HepG2 (cell line): ENCODE measurements at regions not wholly inside any gene's neighbourhood (a gene's known extent, or its start where the extent isn't known, plus 50 kb on each side); places are given as distances from the start of the nearest gene placed in this dataset.

ENCODE experiments used
- ATAC-seq: fragments of 200-7000 bp; cut with Tn5 transposase; 3 replicates; pipeline ENCODE4 v1.9.1; 2020; ENCODE audit warnings: mild to moderate bottlenecking, moderate library complexity
- BruUV-seq: library from RNA; stranded (reverse); fragments of 400-500 nt; replicated peaks from 2 replicates; lab custom pipeline; 2021; lab: Mats Ljungman, UMichigan
- CTCF ChIA-PET: fragments of 300-600 bp; formaldehyde crosslinking; extraction: SDS; loops from one replicate; lab custom pipeline; 2021; ENCODE audit warnings: low total read pairs, inconsistent platforms, low intra/inter-chr PET ratio; lab: Yijun Ruan, JAX
- POLR2A ChIA-PET: fragments of 350-600 bp; sonication (Branson Sonifier 250); formaldehyde crosslinking; loops from one replicate; lab custom pipeline; 2020; ENCODE audit warnings: antibody characterized with exemption, inconsistent platforms; lab: Yijun Ruan, JAX
- DNase-seq: peaks from one replicate; pipeline ENCODE4 v3.0.0-alpha.2; 2015; ENCODE audit warnings: low spot score
- FAIRE-seq: peaks from 3 replicates; lab custom pipeline; 2011; peaks lifted over from hg19 to GRCh38; lab: Jason Lieb, UNC
- H2AFZ ChIP-seq: one replicate; pipeline ENCODE4 v1.6.1; 2011; ENCODE audit warnings: low read length, inconsistent platforms
- H3K27ac ChIP-seq: fragments of 300-600 bp; 3 replicates; pipeline ENCODE4 v1.8.0; 2011; ENCODE audit warnings: mixed run types, mild to moderate bottlenecking, mixed read lengths, low read length, inconsistent platforms; ENCODE audit not compliant: insufficient read depth; ENCODE audit errors: extremely low read length
- H3K27me3 ChIP-seq, 2 experiments: fragments of 200-600 bp in 1 of 2; 2 replicates in 1 of 2; 3 replicates in 1 of 2; pipeline versions ENCODE4 v1.6.0 to v1.8.0; 2011; ENCODE audit warnings: low read length in 2 of 2, mild to moderate bottlenecking in 2 of 2, moderate library complexity in 2 of 2, inconsistent platforms in 1 of 2; ENCODE audit not compliant: insufficient read depth in 2 of 2, control insufficient read depth in 1 of 2
- H3K36me3 ChIP-seq, 2 experiments: fragments of 200-600 bp in 1 of 2; replicated peaks in 1 of 2; 2 replicates in 1 of 2; 3 replicates in 1 of 2; pipeline versions ENCODE4 v1.5.1 to v1.8.0; 2011; ENCODE audit warnings: low read length in 2 of 2, inconsistent platforms in 1 of 2; ENCODE audit not compliant: insufficient read depth in 2 of 2, control insufficient read depth in 1 of 2
- H3K4me1 ChIP-seq: 2 replicates; pipeline ENCODE4 v1.5.1; 2012; ENCODE audit warnings: low read length, inconsistent platforms; ENCODE audit not compliant: insufficient read depth
- H3K4me2 ChIP-seq: 2 replicates; pipeline ENCODE4 v1.6.0; 2011; ENCODE audit warnings: low read depth, low read length, inconsistent platforms
- H3K4me3 ChIP-seq, 3 experiments: fragments of 200-600 bp in 1 of 3; sonication (generic), shearing (Covaris generic) in 1 of 3; replicated peaks in 1 of 3; 2 replicates each; pipeline ENCODE4 v1.5.1; 2011 to 2016; ENCODE audit warnings: low read length in 3 of 3, inconsistent platforms in 2 of 3, low read depth in 2 of 3, mild to moderate bottlenecking in 2 of 3, control low read depth in 1 of 3, mixed read lengths in 1 of 3; ENCODE audit not compliant: insufficient read depth in 1 of 3
- H3K79me2 ChIP-seq: one replicate; pipeline ENCODE4 v1.6.1; 2011; ENCODE audit warnings: low read length, inconsistent platforms; ENCODE audit not compliant: insufficient read depth
- H3K9ac ChIP-seq: 2 replicates; pipeline ENCODE4 v1.6.0; 2011; ENCODE audit warnings: mild to moderate bottlenecking, low read depth, low read length, inconsistent platforms; ENCODE audit not compliant: insufficient read depth
- H3K9me3 ChIP-seq: 2 replicates; pipeline ENCODE4 v1.5.1; 2012; ENCODE audit warnings: mild to moderate bottlenecking, low read length
- H4K20me1 ChIP-seq: 2 replicates; pipeline ENCODE4 v1.6.0; 2011; ENCODE audit warnings: inconsistent platforms, mild to moderate bottlenecking, low read length, moderate library complexity; ENCODE audit not compliant: insufficient read depth
- CCAR2 ChIP-seq: fragments of 200-400 bp; formaldehyde crosslinking; optimal IDR thresholded peaks from 2 replicates; pipeline ENCODE3; 2018; ENCODE audit warnings: low read depth, mild to moderate bottlenecking, low read length, moderate library complexity
- DZIP1 ChIP-seq: sonication (generic); formaldehyde crosslinking; IDR thresholded peaks from 2 replicates; pipeline ENCODE4 v1.5.0; 2020; ENCODE audit warnings: mild to moderate bottlenecking, missing genetic modification reagents
- FOXA1 ChIP-seq, 2 experiments: fragments of 450-650 bp in 1 of 2; sonication (generic) in 1 of 2; formaldehyde crosslinking in 1 of 2; IDR thresholded peaks; 2 replicates each; pipeline versions ENCODE4 v1.4.0 to v1.6.1; 2016 to 2020; ENCODE audit warnings: missing genetic modification reagents in 1 of 2
- HDAC6 ChIP-seq: fragments of 200-600 bp; sonication (generic); IDR thresholded peaks from 2 replicates; pipeline ENCODE4 v1.7.0; 2017; ENCODE audit warnings: mild to moderate bottlenecking, antibody characterized with exemption, low read length, low read depth
- MLXIP ChIP-seq: sonication (generic); formaldehyde crosslinking; IDR thresholded peaks from 2 replicates; pipeline ENCODE4 v1.9.0; 2021; ENCODE audit warnings: missing genetic modification reagents, borderline replicate concordance
- ZNF281 ChIP-seq: sonication (generic); formaldehyde crosslinking; IDR thresholded peaks from 2 replicates; pipeline ENCODE4 v1.4.0; 2020; ENCODE audit warnings: missing genetic modification reagents, borderline replicate concordance
- ZNF550 ChIP-seq: sonication (generic); formaldehyde crosslinking; IDR thresholded peaks from 2 replicates; pipeline ENCODE4 v1.4.0; 2020; ENCODE audit warnings: mild to moderate bottlenecking, missing genetic modification reagents, borderline replicate concordance
- ZNF563 ChIP-seq: sonication (generic); formaldehyde crosslinking; IDR thresholded peaks from 2 replicates; pipeline ENCODE4 v1.8.0; 2022; ENCODE audit warnings: mild to moderate bottlenecking, moderate library complexity, missing genetic modification reagents
- ZNF704 ChIP-seq: sonication (generic); formaldehyde crosslinking; IDR thresholded peaks from 2 replicates; pipeline ENCODE4 v1.8.1; 2023; ENCODE audit warnings: mild to moderate bottlenecking, inconsistent platforms, moderate library complexity, missing genetic modification reagents, borderline replicate concordance
- ZNF770 ChIP-seq: sonication (generic); formaldehyde crosslinking; IDR thresholded peaks from 2 replicates; pipeline ENCODE4 v1.5.0; 2020; ENCODE audit warnings: mild to moderate bottlenecking, missing genetic modification reagents
- WGBS: methylation state at CpG from one replicate; pipeline ENCODE4 v1.1.6; 2017; ENCODE audit warnings: low lambda C conversion rate; 5-methylcytosine and 5-hydroxymethylcytosine counted together
- in situ Hi-C: cut with HindIII; loops from 2 replicates; pipeline ENCODE4 v1.10.0; 2017; ENCODE audit warnings: low pct_unique_long_range_greater_than_20kb; ENCODE audit not compliant: extremely low pct_ligation_motif_present
- intact Hi-C: fragments of 100-400 bp; cut with micrococcal nuclease; formaldehyde crosslinking; loops from one replicate; pipeline ENCODE4 v1.10.0; 2022; ENCODE audit not compliant: unreplicated experiment

- CTCF ChIA-PET: no interaction called here
- in situ Hi-C loops: no loop called here
- POLR2A ChIA-PET: no interaction called here
- H3K4me1 ChIP-seq: 0 out of 2 replicates have a peak, but pooled peaks cover 1% of the 10 kb centered on the region
- H4K20me1 ChIP-seq: no peaks in the 10 kb centered on the region
- H3K9ac ChIP-seq: no peak overlapping the region
- no TSS peak for BruUV-seq
- no peak overlapping the region for H3K4me2 ChIP-seq
- H3K79me2 ChIP-seq: no peaks in the 10 kb centered on the region
- FAIRE-seq (no peak), DNase-seq (no peak), ATAC-seq (no peak)
- no peaks in the 10 kb centered on the region for H3K27me3 ChIP-seq
- H2AFZ ChIP-seq: no peak overlapping the region
- no peaks in the 10 kb centered on the region for H3K36me3 ChIP-seq
- no peak overlapping the region for H3K4me3 ChIP-seq
- WGBS: 21% methylated on average over 1 of the region's 1 CpG
- no peak for TF ChIP-seq ZNF704 (CRISPR knock-in tag)
- TF ChIP-seq CCAR2: no peak
- no peak for TF ChIP-seq FOXA1 (IDR thresholded peaks at IDR 0.05)
- no peak for TF ChIP-seq FOXA1 (CRISPR knock-in tag; IDR thresholded peaks at IDR 0.05)
- no peak for TF ChIP-seq DZIP1 (CRISPR knock-in tag)
- TF ChIP-seq HDAC6: no peak
- TF ChIP-seq ZNF281: no peak
- no peak for TF ChIP-seq ZNF550 (CRISPR knock-in tag)
- TF ChIP-seq ZNF770 (CRISPR knock-in tag): no peak
- no peak for TF ChIP-seq MLXIP (CRISPR knock-in tag)
- TF ChIP-seq ZNF563 (CRISPR knock-in tag): no peak
- TF ChIP-seq, all 625 proteins: peak for 0
- H3K27ac ChIP-seq: no peak overlapping the region
- intact Hi-C loops: no loop called here
- H3K9me3 ChIP-seq: peaks cover 14% of the 10 kb centered on the region
These were observed 1330.4 kb downstream of the XPNPEP1 start for GRCh38 chr10:108592956-108593355.
